NCI-H2029 treated with DMSO at 0.1 percent for 48 hours (cell line): ENCODE measurements at regions not wholly inside any gene's neighbourhood (a gene's known extent, or its start where the extent isn't known, plus 50 kb on each side); places are given as distances from the start of the nearest gene placed in this dataset.

ENCODE experiments used
- DNase-seq: peaks from one replicate; lab custom pipeline; 2025; lab: John Stamatoyannopoulos, UW

GRCh38 chr12:114253976-114254778, 151.8 kb downstream of the TBX5 start:
- no peak for DNase-seq

- DNase-seq = no peak
Measured at GRCh38 chr12:114248527-114248926, 157.4 kb downstream of the TBX5 start.

DNA sequence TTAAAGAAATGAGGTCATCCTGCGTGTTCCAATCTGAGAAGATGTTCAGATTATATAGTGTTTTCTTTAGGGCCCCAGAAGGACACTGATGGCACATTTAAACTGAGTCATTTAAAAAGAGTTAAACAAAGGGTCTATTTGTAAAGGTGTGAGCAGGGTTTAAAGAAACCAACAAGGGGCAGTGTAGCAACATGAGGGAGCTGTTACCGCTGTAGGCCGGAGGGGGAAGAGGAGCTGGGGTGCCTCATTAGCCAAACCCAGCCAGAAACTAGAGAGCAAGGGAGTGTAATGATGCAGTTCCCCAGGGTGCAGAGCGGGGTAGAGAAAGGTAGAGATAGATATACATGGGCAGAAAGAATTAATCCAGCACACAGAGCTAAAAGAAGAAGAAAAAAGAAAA, 160.4 kb downstream of the TBX5 start:
- no peak for DNase-seq

DNA sequence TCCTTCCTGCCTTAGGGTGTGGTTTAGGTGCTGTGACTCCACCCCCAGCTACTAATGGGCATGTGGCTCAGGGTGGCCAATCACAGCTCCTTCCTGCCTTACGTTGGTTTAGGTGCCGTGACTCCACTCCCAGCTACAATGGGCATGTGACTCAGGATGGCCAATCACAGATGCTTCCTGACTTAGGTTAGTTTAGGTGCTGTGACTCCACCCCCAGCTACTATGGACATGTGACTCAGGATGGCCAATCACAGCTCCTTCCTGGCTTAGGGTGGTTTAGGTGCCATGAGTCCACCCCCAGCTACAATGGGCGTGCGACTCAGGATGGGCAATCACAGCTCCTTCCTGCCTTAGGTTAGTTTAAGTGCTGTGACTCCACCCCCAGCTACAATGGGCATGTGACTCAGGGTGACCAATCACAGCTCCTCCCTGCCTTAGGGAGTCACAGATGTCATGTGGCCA, 163.9 kb downstream of the TBX5 start:
- DNase-seq = no peak

GRCh38 chr12:114240288-114240687, 165.7 kb downstream of the TBX5 start:
- DNase-seq = no peak

DNA sequence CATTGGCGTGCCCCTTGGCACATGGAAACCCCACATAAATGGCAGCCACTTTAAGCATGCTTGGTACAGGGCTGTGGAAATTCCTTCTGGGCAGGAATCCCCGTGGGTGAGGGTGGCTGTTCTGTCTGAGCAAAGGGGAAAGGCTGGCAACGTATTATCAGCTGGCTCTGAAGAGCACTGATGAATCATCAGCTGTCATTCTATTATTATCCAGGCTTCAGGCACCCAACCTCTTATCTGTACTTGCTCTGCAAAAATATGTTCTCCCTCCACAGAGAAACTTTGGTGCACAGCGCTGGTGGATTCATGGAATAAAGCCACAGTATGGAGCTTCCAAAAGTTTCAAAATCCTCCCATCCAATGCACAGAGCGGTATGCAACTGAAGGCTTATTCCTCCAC, 167.1 kb downstream of the TBX5 start:
- DNase-seq = no peak

DNA sequence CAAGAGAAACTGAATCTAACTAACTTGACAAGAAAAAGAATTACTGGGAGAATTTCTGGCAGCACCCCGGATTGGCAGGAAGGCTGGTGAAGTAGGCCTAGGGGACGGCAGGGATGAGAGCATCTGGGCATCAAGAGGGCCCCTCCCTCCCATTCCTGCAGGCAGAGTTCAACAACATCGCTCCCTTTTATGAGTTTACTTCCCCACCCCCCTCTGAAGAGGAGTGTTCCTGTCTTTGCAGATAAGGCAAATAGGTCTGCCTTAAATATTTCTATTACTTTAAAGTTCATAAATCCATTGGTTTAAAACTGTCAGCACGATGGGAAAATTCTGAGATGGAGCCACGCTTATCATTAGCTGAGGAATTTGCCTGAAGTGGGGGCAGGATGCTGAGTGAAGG, 168.7 kb downstream of the TBX5 start:
- no peak for DNase-seq

DNA sequence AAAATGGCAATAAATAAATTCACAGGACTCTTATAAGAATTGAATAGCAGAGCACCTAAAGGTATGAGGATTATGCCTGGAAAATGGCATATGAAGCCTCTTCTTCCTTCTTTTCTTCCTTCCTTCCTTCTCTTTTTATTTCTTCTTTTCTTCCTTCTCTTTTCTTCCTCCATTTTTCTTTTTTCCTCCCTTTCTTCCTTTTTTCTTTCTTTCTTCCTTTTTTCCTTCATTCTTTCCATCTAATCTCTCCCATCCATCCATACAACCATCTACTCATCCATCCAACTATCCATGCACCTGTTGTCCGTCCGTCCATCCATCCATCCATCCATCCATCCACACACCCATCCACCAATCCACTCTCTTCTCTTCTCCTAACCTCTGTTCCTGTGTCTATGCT, 173.8 kb downstream of the TBX5 start:
- no peak for DNase-seq

GRCh38 chr12:114229150-114229549, 176.8 kb downstream of the TBX5 start:
- no peak for DNase-seq

DNA sequence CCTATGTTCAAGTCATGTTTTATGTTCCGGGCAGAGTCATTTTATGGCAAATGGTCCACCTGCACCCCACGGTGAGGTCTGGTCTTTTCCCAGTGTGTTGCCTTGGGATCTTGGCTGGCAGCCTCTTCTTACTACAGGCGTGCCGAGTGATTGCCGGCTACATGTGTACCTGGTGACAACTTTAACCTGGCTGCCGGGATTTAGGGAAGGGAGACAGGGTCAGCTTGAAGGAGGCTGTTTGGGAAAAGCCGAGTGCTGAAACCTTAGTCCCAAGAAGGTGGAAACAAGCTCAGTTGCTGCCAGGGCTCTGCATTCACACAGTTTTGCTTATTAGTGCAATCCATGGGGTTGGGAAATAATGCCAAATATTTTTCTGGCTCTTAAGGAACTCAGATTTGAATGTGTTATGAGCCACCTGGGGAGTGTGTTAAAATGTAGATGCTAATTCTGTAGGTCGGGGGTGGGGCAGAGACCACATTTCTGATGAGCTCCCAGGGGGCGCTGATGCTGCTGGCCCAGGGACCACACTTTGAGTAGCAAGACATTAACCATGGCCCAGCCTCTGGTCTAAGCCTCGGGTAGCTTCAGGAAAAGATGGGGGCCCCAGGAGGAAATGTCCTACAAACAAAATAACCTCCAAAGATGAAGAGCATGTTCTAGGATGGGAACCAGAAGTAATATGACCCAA, 179.6 kb downstream of the TBX5 start:
- no peak for DNase-seq

GRCh38 chr12:114221957-114222630, 183.8 kb downstream of the TBX5 start:
- DNase-seq = no peak

DNA sequence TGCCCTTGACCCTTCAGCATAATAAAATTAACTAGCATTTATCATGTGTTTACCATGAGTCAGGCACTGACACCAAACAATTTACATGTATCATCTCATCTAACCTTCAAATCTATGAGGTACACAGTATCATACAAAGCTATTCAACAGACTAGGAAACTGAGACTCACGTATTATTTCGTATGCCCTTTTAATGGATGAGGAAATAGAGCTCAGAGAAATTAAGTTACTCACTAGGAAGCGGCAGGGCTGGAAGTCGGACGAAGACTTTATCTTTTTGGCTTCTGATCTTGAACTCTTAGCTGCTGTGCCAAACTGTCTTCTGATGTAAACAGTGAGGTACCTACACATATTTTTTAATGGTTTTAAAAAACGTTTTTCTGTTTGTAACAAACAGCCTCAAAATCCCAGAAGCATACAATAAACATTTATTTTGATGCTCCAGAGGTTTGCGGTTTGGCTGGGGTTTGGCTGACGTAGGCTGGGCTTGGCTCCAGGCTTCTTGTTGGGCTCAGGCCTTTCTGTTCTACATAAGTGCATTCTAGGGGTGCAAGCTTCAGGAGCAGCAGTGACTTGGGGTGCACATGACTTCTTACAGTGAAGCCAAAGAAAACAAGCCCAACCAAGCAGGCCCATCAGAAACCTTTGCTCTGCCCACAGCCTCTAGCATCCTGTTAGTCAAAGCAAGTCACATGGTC, 184.7 kb downstream of the TBX5 start:
- DNase-seq = no peak

DNA sequence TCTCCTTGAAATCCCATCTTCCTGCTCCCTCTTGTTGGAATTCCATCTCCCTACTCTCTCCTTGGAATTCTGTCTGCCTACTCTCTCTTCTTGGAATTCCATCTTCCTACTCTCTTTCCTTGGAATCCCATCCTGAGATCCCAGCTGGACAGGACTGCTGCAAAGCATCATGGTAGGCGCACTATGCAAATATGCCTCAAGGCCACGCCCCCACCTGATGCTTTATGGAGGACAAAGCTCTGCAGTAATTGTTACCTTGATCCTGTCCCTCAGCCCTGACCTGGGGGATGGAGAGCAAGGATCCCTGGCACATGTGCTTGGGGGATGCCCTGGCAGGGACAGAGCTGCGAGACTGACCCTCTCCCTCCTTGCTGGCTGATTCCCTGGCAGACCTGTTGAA, 185.6 kb downstream of the TBX5 start:
- DNase-seq = no peak

DNA sequence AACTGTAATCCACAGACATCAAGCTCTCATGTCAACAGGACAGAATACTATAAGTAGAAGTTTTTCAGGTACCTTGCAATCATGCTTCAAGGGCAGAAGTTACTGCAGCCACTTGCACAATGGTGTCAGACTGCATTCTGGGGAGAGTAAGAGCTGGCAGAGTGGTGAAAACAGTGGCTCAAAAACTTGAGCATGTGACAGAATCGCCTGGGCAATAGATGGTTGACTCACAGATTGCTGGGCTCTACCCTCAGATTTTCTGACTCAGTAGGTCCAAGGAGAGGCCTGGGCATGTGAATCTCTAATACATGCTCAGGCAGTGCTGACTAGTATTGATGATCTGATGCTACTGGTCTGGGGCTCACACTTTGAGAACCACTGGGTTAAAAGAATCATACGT, 187.8 kb downstream of the TBX5 start:
- DNase-seq = no peak

GRCh38 chr12:114215746-114216145, 190.2 kb downstream of the TBX5 start:
- no peak for DNase-seq

GRCh38 chr12:114213055-114213581, 192.8 kb downstream of the TBX5 start:
- no peak for DNase-seq

DNA sequence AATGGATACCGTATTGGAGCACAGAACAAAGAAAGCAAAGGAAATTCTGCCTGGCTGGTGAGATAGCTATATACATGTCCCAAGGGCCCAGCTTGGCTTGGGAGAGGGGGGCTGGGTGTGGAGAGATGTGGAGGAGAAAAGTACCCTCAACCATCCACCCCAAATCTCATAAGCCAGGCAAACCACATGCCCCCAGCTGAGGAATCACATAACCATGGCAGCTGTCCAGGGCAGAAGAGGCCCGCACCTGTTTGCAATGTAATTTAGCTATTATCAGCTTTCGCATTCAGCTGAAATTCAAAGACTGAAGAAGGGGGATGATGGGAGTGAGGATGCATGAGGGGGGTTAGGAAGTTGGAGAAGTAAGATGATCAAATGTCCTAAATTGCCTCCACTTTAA, 196.1 kb downstream of the TBX5 start:
- peak; percentile 82 for DNase-seq

GRCh38 chr12:114206525-114206924, 199.4 kb downstream of the TBX5 start:
- DNase-seq = no peak

DNA sequence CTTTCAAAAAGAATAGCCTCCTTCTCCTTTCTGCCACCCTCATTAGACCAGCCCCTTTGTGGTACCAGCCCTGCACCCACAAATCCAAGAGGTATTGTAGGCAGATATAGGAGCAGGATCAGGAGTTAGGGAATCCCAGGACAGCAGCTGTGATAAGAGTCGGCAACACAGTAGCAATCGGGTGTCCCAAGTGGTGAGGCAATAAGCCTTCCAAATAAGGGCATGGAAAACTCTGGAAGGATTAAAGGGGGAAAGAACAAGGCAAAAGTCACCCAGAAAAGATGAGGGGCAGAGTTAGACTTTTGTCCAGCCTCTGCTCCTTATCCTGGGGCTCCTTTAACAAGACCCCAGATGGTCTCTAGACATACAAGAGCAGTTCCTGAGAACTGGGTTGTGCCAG, 204.2 kb downstream of the TBX5 start:
- DNase-seq = no peak

DNA sequence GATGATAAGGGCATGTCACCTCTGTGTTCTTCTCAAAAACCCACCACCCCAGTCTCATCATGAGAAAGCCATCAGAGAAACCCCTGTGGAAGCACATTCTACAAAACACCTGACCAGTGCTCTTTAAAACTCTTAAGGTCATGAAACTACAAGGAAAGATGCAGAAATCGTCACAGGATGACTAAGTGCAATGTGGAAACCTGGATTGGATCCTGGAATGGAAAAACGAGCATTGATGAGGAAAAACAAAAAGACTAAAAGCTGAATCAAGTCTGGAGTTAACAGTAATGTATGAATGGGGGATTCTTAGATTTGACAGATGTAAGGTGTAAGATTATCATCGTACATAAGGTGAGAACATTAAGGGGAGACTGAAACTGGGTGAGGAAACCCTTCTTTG, 211.0 kb downstream of the TBX5 start:
- no peak for DNase-seq

GRCh38 chr12:114194066-114194465, 211.9 kb downstream of the TBX5 start:
- DNase-seq = no peak

DNA sequence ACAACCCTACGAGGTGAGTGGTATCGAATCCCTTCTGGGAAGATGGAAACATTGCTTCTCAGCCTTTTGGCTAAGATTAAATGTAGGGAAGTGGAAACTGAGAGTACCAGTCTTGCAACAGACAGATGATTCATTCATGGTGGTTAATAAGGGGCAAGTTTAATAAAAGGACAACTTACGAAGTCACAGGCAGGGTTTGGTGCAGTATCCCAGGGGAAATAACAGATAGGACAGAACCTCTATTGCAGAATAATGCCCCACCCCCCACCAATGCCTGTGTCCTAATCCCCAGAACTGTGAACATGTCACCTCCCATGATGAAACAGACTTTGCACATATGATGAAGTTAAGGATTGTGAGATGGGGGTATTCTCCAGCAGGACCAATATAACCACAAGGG, 212.5 kb downstream of the TBX5 start:
- no peak for DNase-seq
